H1 (cell line): ENCODE measurements at regions not wholly inside any gene's neighbourhood (a gene's known extent, or its start where the extent isn't known, plus 50 kb on each side); places are given as distances from the start of the nearest gene placed in this dataset.

Experiments used
- CREB1 ChIP-seq: IDR thresholded peaks from 2 replicates; pipeline ENCODE4 v1.6.1; 2012; ENCODE audit warnings: inconsistent platforms
- GABPA ChIP-seq: IDR thresholded peaks from 2 replicates; pipeline ENCODE4 v1.6.1; 2011; ENCODE audit warnings: mild to moderate bottlenecking, low read length, moderate library complexity, borderline replicate concordance; ENCODE audit not compliant: insufficient read depth
- JUND ChIP-seq: IDR thresholded peaks from 2 replicates; pipeline ENCODE4 v1.6.1; 2011; ENCODE audit warnings: mild to moderate bottlenecking, improper control_type of control experiment, low read length
- TEAD4 ChIP-seq: IDR thresholded peaks from 2 replicates; pipeline ENCODE4 v1.6.1; 2012; ENCODE audit warnings: low read depth, low read length, inconsistent platforms, mixed read lengths

- TF ChIP-seq CREB1 (no peak), JUND (no peak), GABPA (no peak), TEAD4 (no peak)
- TF ChIP-seq, all 59 proteins: peak for 0
Measured at GRCh38 chr7:386385-386784, 96.4 kb downstream of the FOXL3 start (continued).
